Endodermal cell (in vitro differentiated cells): ENCODE measurements at regions not wholly inside any gene's neighbourhood (a gene's known extent, or its start where the extent isn't known, plus 50 kb on each side); places are given as distances from the start of the nearest gene placed in this dataset.

Source experiments
- DNase-seq: peaks from one replicate; pipeline ENCODE4 v3.0.0-alpha.2; 2017
- H3K27ac ChIP-seq: 2 replicates; pipeline ENCODE4 v1.5.1; 2013; ENCODE audit warnings: mild to moderate bottlenecking, low read depth, low read length, moderate library complexity
- H3K27me3 ChIP-seq: 2 replicates; pipeline ENCODE4 v1.6.1; 2013; ENCODE audit warnings: mild to moderate bottlenecking, low read length, moderate library complexity; ENCODE audit not compliant: insufficient read depth, control insufficient read depth, poor library complexity, severe bottlenecking
- H3K36me3 ChIP-seq: 2 replicates; pipeline ENCODE4 v1.7.0; 2013; ENCODE audit warnings: mild to moderate bottlenecking, low read length, moderate library complexity; ENCODE audit not compliant: control insufficient read depth, insufficient read depth
- H3K4me1 ChIP-seq: one replicate; pipeline ENCODE4 v1.7.0; 2013; ENCODE audit warnings: low read length; ENCODE audit not compliant: control insufficient read depth, insufficient read depth
- H3K4me3 ChIP-seq: 2 replicates; pipeline ENCODE4 v1.5.1; 2013; ENCODE audit warnings: mild to moderate bottlenecking, low read length, moderate library complexity
- H3K9ac ChIP-seq: 2 replicates; pipeline ENCODE4 v1.6.1; 2013; ENCODE audit warnings: mild to moderate bottlenecking, low read length, moderate library complexity; ENCODE audit not compliant: poor library complexity, severe bottlenecking; ENCODE audit errors: extremely low read depth
- H3K9me3 ChIP-seq: 2 replicates; pipeline ENCODE4 v1.6.1; 2013; ENCODE audit warnings: mild to moderate bottlenecking, low read length, moderate library complexity; ENCODE audit not compliant: control insufficient read depth
- H3K27ac Mint-ChIP-seq: 2 replicates; pipeline ENCODE4 v1.8.0; 2020; ENCODE audit warnings: mixed read lengths
- H3K27me3 Mint-ChIP-seq: 2 replicates; pipeline ENCODE4 v1.8.0; 2021; ENCODE audit warnings: mild to moderate bottlenecking, mixed read lengths; ENCODE audit not compliant: insufficient read depth
- H3K36me3 Mint-ChIP-seq: 2 replicates; pipeline ENCODE4 v1.8.0; 2020; ENCODE audit warnings: low read depth, mixed read lengths
- H3K4me1 Mint-ChIP-seq: 2 replicates; pipeline ENCODE4 v1.8.0; 2020; ENCODE audit warnings: mixed read lengths
- H3K4me3 Mint-ChIP-seq: 2 replicates; pipeline ENCODE4 v1.8.0; 2020; ENCODE audit warnings: mild to moderate bottlenecking, moderate library complexity, mixed read lengths
- H3K9me3 Mint-ChIP-seq: 2 replicates; pipeline ENCODE4 v1.8.0; 2020; ENCODE audit warnings: mild to moderate bottlenecking, mixed read lengths
- WGBS, 2 experiments: methylation state at CpG; one replicate each; pipeline versions ENCODE4 v1.1.5 to v1.1.7; 2013; ENCODE audit warnings: missing lambda C conversion rate in 2 of 2, mixed read lengths in 1 of 2; ENCODE audit not compliant: insufficient coverage in 1 of 2, insufficient read length in 1 of 2; 5-methylcytosine and 5-hydroxymethylcytosine counted together
- TF ChIP-seq, protein P1 (sequence below): fragments of 200-600 bp; sonication (generic); conservative IDR thresholded peaks from 2 replicates; pipeline ENCODE4 v1.5.0; 2021; ENCODE audit warnings: antibody characterized with exemption, mild to moderate bottlenecking

DNA sequence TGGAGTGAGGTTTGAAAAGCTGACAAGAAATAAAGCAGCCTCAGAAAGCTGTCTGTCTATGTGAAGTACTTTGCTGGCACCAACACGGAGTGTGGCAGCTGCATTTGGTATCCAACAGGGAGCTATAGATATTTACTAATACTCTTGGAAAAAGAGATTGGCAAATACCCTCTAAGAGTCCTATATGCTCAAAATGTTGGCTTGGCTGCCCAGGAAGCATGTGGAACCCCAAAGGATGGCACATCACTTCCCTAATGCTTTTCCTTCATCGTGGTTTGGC is 398.3 kb downstream of the TLE4 start:
- no peaks in the 10 kb centered on the region for H3K27me3 ChIP-seq
- H3K4me1 ChIP-seq = no peaks in the 10 kb centered on the region
- Mint-ChIP-seq H3K9me3 (no peaks in the 10 kb centered on the region), H3K27me3 (peaks cover 9% of the 10 kb centered on the region), H3K4me1 (peaks cover 3% of the 10 kb centered on the region), H3K4me3 (no peak overlapping the region), H3K27ac (no peak overlapping the region), H3K36me3 (no peaks in the 10 kb centered on the region)
- no peaks in the 10 kb centered on the region for H3K9me3 ChIP-seq
- TF ChIP-seq, protein P1, sequence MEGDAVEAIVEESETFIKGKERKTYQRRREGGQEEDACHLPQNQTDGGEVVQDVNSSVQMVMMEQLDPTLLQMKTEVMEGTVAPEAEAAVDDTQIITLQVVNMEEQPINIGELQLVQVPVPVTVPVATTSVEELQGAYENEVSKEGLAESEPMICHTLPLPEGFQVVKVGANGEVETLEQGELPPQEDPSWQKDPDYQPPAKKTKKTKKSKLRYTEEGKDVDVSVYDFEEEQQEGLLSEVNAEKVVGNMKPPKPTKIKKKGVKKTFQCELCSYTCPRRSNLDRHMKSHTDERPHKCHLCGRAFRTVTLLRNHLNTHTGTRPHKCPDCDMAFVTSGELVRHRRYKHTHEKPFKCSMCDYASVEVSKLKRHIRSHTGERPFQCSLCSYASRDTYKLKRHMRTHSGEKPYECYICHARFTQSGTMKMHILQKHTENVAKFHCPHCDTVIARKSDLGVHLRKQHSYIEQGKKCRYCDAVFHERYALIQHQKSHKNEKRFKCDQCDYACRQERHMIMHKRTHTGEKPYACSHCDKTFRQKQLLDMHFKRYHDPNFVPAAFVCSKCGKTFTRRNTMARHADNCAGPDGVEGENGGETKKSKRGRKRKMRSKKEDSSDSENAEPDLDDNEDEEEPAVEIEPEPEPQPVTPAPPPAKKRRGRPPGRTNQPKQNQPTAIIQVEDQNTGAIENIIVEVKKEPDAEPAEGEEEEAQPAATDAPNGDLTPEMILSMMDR = no peak
- H3K27ac ChIP-seq = no peak overlapping the region
- H3K4me3 ChIP-seq = no peak overlapping the region
- H3K9ac ChIP-seq = no peak overlapping the region
- H3K36me3 ChIP-seq = no peaks in the 10 kb centered on the region
- DNase-seq = no peak
- WGBS, 2 experiments = 93 to 95% methylated on average over 2 of the region's 2 CpGs

DNA sequence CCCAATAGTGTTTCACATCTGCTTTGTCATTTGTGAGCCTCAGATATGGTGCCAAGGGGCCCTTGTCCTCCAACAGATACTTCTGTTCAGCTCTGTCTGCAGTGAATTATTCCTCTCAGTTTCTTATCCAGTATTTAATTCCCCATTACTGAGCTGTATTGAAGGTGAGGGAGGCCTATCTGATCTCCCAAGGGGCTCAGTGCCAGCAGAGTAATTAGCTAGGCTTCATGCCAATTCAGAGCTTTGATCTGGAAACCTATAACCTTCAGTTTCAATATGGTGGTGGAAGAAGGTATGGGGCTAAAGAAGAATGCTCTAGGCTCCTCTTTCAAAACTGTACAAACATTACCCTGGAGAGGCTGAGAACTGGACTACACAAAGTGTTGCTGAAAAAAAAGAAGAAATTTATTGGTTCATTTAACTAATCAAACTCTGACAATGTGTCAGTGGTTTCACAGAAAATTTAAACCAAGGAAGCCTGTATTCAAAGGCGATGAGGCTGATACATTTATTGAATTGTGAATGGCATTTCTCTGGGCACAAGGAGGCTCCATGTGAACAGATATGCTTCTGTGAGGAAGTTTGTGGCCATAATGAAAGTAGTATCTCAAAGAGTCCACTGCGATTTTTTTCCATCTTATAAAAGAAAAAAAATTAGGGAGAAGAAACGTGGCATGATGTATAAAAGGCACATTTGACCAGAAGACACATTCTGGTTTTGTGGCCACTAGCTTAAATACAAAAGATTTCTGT is 397.8 kb downstream of the TLE4 start:
- Mint-ChIP-seq H3K4me3 (no peak overlapping the region), H3K27me3 (peaks cover 10% of the 10 kb centered on the region), H3K36me3 (no peaks in the 10 kb centered on the region), H3K4me1 (no peaks in the 10 kb centered on the region), H3K27ac (no peak overlapping the region), H3K9me3 (no peaks in the 10 kb centered on the region)
- TF ChIP-seq, protein P1 = no peak
- Histone ChIP-seq H3K9me3 (no peaks in the 10 kb centered on the region), H3K9ac (no peak overlapping the region), H3K36me3 (no peaks in the 10 kb centered on the region), H3K4me3 (no peak overlapping the region), H3K4me1 (no peaks in the 10 kb centered on the region), H3K27ac (no peak overlapping the region), H3K27me3 (no peaks in the 10 kb centered on the region)
- no peak for DNase-seq
- WGBS, 2 experiments = 93 to 100% methylated on average over 3 of the region's 3 CpGs

DNA sequence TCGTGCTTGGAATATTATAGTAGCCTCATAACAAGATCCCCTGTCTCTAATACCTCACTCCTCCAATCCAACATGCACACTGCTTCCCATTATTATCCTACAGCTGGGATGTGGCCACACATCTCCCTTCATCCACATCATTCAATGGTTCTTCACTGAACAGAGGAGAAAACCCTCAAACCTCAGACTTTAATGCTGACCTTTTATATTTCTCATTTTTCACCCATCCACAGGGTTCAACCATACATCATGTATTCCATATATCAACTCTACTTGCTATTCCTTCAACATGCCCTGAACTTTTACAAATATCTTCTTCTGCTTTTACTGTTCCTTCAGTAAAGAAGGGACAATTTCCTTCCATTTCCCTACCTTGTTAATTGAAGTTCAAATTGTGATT is 396.8 kb downstream of the TLE4 start:
- Histone ChIP-seq H3K4me3 (no peak overlapping the region), H3K4me1 (no peaks in the 10 kb centered on the region), H3K27me3 (peaks cover 5% of the 10 kb centered on the region), H3K36me3 (no peaks in the 10 kb centered on the region), H3K9ac (no peak overlapping the region), H3K27ac (no peak overlapping the region), H3K9me3 (no peaks in the 10 kb centered on the region)
- H3K36me3 Mint-ChIP-seq = no peaks in the 10 kb centered on the region
- H3K9me3 Mint-ChIP-seq = no peaks in the 10 kb centered on the region
- 88 to 100% methylated on average over 1 of the region's 1 CpG for WGBS, 2 experiments
- no peak overlapping the region for H3K4me3 Mint-ChIP-seq
- TF ChIP-seq, protein P1 = no peak
- peaks cover 15% of the 10 kb centered on the region for H3K27me3 Mint-ChIP-seq
- DNase-seq = no peak
- H3K27ac Mint-ChIP-seq = no peak overlapping the region
- H3K4me1 Mint-ChIP-seq = no peaks in the 10 kb centered on the region
